Inflammatory macrophage treated with lipopolysaccharide for 4 hours (primary cell): ENCODE measurements at regions not wholly inside any gene's neighbourhood (a gene's known extent, or its start where the extent isn't known, plus 50 kb on each side); places are given as distances from the start of the nearest gene placed in this dataset.
"Not testable (repeated sequence)": the region's sequence is repeated elsewhere in the genome, so short reads cannot be mapped to it uniquely, and the experiment has no call there.

Source experiments
- DNase-seq: peaks from one replicate; pipeline ENCODE4 v3.0.0-alpha.2; 2020

- no peak for DNase-seq
Measured at GRCh38 chr19:29048873-29049272, 164.1 kb downstream of the UQCRFS1 start.

GRCh38 chr19:29045679-29046254, 167.2 kb downstream of the UQCRFS1 start:
- DNase-seq = no peak

GRCh38 chr19:29044037-29044436, 168.9 kb downstream of the UQCRFS1 start:
- DNase-seq = no peak

- DNase-seq = no peak
Measured at GRCh38 chr19:29042450-29042849, 170.5 kb downstream of the UQCRFS1 start.

- no peak for DNase-seq
Measured at GRCh38 chr19:29040951-29041350, 172.0 kb downstream of the UQCRFS1 start.

- no peak for DNase-seq
Measured at GRCh38 chr19:29040292-29040691, 172.7 kb downstream of the UQCRFS1 start.

- DNase-seq = not testable (repeated sequence)
Measured at GRCh38 chr19:29039036-29039435, 173.9 kb downstream of the UQCRFS1 start.

GRCh38 chr19:29031216-29031615, 181.7 kb downstream of the UQCRFS1 start:
- DNase-seq = no peak

- no peak for DNase-seq
Measured at GRCh38 chr19:29029268-29029958, 183.5 kb downstream of the UQCRFS1 start.

GRCh38 chr19:29022599-29022998, 190.4 kb downstream of the UQCRFS1 start:
- no peak for DNase-seq

- DNase-seq = no peak
Measured at GRCh38 chr19:29022165-29022564, 190.8 kb downstream of the UQCRFS1 start.

GRCh38 chr19:29021232-29021916, 191.6 kb downstream of the UQCRFS1 start:
- DNase-seq = no peak

GRCh38 chr19:29019403-29019802, 193.5 kb downstream of the UQCRFS1 start:
- DNase-seq = no peak

GRCh38 chr19:29018542-29018941, 194.4 kb downstream of the UQCRFS1 start:
- no peak for DNase-seq

- no peak for DNase-seq
Measured at GRCh38 chr19:29017788-29018187, 195.2 kb downstream of the UQCRFS1 start.

GRCh38 chr19:29016926-29017760, 195.8 kb downstream of the UQCRFS1 start:
- no peak for DNase-seq

GRCh38 chr19:29016353-29016752, 196.6 kb downstream of the UQCRFS1 start:
- no peak for DNase-seq

- no peak for DNase-seq
Measured at GRCh38 chr19:29015569-29015968, 197.4 kb downstream of the UQCRFS1 start.

GRCh38 chr19:29014857-29015436, 198.0 kb downstream of the UQCRFS1 start:
- no peak for DNase-seq

- DNase-seq = no peak
Measured at GRCh38 chr19:29013988-29014387, 199.0 kb downstream of the UQCRFS1 start.

GRCh38 chr19:29013325-29013724, 199.6 kb downstream of the UQCRFS1 start:
- no peak for DNase-seq

- no peak for DNase-seq
Measured at GRCh38 chr19:29012457-29012856, 200.5 kb downstream of the UQCRFS1 start.

- DNase-seq = no peak
Measured at GRCh38 chr19:29010276-29010675, 202.7 kb downstream of the UQCRFS1 start.
